Ishikawa (cell line): ENCODE measurements at regions not wholly inside any gene's neighbourhood (a gene's known extent, or its start where the extent isn't known, plus 50 kb on each side); places are given as distances from the start of the nearest gene placed in this dataset.

Source experiments
- CEBPB ChIP-seq: IDR thresholded peaks from 2 replicates; pipeline ENCODE4 v1.6.1; 2012
- CREB1 ChIP-seq: IDR thresholded peaks from 2 replicates; pipeline ENCODE4 v1.6.1; 2012; ENCODE audit warnings: low read depth
- EGR1 ChIP-seq: IDR thresholded peaks from 2 replicates; pipeline ENCODE4 v1.6.1; 2012
- EP300 ChIP-seq: IDR thresholded peaks from 2 replicates; pipeline ENCODE4 v1.6.1; 2012; ENCODE audit warnings: borderline replicate concordance
- FOXM1 ChIP-seq: IDR thresholded peaks from 2 replicates; pipeline ENCODE4 v1.6.1; 2012; ENCODE audit warnings: low read depth, borderline replicate concordance
- NFIC ChIP-seq: IDR thresholded peaks from 2 replicates; pipeline ENCODE4 v1.6.1; 2012
- RAD21 ChIP-seq: IDR thresholded peaks from 2 replicates; pipeline ENCODE4 v1.6.1; 2012; ENCODE audit warnings: low read depth
- TAF1 ChIP-seq: IDR thresholded peaks from 2 replicates; pipeline ENCODE4 v1.6.1; 2012; ENCODE audit warnings: low read depth, mild to moderate bottlenecking
- TCF12 ChIP-seq: IDR thresholded peaks from 2 replicates; pipeline ENCODE4 v1.6.1; 2012; ENCODE audit warnings: low read depth
- TEAD4 ChIP-seq: IDR thresholded peaks from 2 replicates; pipeline ENCODE4 v1.6.1; 2012
- YY1 ChIP-seq: IDR thresholded peaks from 2 replicates; pipeline ENCODE4 v1.6.1; 2012; ENCODE audit warnings: low read depth
- ZBTB7A ChIP-seq: IDR thresholded peaks from 2 replicates; pipeline ENCODE4 v1.6.1; 2012; ENCODE audit warnings: low read depth
- TF ChIP-seq, protein P1 (sequence below): IDR thresholded peaks from 2 replicates; pipeline ENCODE4 v1.6.1; 2012; ENCODE audit warnings: low read depth, mild to moderate bottlenecking
- TF ChIP-seq, protein P2 (sequence below): IDR thresholded peaks from 2 replicates; pipeline ENCODE4 v1.6.1; 2012
- TF ChIP-seq, protein P3 (sequence below): IDR thresholded peaks from 2 replicates; pipeline ENCODE4 v1.6.1; 2012

DNA sequence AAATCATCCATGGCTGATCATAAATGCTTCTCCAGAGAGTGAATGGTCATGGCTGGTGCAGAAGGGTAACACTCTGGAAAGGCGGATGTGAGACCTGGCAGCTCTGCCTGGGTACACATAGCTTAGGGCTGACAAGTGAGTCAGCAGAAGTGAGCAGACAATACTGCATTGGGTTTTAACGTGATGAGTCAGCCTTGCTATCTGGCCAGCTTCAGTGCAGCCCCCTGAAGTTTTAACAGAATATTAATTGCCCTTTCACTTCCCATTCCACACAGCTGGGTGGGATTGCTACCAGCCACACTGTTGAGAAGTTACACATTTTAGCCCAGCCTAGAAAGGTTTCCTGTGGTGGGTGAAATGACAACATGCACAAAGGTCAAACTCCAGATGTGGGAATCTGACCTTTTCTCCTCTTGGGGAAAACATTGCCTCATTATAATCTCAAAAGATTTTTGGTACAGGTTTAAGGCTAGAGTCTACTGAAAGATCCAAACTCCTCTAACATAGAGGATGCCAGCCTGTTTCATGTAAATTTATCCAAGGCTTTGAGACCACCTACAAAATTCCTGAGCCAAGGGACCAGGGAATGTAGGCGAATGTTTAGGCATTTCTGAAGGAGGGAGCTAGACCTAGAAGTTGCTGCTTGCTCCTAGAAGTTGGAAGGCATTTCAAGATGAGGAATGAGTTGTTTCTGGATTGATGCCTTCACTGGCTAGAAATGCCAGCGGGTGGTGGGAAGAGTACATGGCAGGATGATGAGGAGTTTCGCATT is 230.3 kb upstream of the PGRMC2 start:
- no peak for TF ChIP-seq CREB1
- peak; percentile 48; the same call in 1 of the 2 replicates for TF ChIP-seq FOXM1
- no peak for TF ChIP-seq YY1
- TF ChIP-seq TCF12: peak; percentile 82
- no peak for TF ChIP-seq TAF1
- TF ChIP-seq NFIC: peak; percentile 67
- TF ChIP-seq, protein P1, sequence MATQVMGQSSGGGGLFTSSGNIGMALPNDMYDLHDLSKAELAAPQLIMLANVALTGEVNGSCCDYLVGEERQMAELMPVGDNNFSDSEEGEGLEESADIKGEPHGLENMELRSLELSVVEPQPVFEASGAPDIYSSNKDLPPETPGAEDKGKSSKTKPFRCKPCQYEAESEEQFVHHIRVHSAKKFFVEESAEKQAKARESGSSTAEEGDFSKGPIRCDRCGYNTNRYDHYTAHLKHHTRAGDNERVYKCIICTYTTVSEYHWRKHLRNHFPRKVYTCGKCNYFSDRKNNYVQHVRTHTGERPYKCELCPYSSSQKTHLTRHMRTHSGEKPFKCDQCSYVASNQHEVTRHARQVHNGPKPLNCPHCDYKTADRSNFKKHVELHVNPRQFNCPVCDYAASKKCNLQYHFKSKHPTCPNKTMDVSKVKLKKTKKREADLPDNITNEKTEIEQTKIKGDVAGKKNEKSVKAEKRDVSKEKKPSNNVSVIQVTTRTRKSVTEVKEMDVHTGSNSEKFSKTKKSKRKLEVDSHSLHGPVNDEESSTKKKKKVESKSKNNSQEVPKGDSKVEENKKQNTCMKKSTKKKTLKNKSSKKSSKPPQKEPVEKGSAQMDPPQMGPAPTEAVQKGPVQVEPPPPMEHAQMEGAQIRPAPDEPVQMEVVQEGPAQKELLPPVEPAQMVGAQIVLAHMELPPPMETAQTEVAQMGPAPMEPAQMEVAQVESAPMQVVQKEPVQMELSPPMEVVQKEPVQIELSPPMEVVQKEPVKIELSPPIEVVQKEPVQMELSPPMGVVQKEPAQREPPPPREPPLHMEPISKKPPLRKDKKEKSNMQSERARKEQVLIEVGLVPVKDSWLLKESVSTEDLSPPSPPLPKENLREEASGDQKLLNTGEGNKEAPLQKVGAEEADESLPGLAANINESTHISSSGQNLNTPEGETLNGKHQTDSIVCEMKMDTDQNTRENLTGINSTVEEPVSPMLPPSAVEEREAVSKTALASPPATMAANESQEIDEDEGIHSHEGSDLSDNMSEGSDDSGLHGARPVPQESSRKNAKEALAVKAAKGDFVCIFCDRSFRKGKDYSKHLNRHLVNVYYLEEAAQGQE: no peak
- no peak for TF ChIP-seq CEBPB
- TF ChIP-seq EP300: peak; percentile 80; the same call in 1 of the 2 replicates
- TF ChIP-seq TEAD4: peak; percentile 59

DNA sequence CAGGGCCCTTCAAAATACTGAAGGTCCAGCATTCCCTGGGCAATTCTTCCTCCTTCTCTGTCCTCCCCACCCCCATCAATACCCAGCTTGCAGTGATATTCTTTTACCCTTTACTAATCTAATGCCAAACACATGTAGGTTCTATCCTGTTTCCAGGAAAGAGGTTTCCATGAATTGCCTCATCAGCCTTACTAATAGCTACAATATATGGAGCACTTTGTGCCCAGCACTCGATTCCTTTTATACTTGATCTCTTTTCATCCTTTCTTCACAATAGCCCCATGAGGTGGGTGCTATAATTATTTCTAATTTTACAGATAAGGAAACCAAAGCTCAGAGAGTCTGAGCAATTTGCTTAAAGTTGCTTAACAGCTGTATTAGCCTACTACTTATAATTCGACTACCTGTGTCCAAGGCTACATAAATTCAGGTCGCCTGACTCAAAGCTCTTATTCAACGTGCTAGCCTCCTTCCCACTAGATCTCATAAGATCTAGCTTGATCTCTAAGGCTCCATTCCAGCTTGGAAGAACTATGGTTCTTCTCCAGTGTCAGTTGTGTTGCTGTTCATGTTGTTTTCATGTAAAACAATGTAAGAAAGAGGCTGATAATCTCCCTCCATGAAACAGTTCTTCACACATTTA is 229.6 kb upstream of the PGRMC2 start:
- no peak for TF ChIP-seq TEAD4
- TF ChIP-seq RAD21: no peak
- TF ChIP-seq CREB1: no peak
- TF ChIP-seq EGR1: no peak
- no peak for TF ChIP-seq CEBPB

DNA sequence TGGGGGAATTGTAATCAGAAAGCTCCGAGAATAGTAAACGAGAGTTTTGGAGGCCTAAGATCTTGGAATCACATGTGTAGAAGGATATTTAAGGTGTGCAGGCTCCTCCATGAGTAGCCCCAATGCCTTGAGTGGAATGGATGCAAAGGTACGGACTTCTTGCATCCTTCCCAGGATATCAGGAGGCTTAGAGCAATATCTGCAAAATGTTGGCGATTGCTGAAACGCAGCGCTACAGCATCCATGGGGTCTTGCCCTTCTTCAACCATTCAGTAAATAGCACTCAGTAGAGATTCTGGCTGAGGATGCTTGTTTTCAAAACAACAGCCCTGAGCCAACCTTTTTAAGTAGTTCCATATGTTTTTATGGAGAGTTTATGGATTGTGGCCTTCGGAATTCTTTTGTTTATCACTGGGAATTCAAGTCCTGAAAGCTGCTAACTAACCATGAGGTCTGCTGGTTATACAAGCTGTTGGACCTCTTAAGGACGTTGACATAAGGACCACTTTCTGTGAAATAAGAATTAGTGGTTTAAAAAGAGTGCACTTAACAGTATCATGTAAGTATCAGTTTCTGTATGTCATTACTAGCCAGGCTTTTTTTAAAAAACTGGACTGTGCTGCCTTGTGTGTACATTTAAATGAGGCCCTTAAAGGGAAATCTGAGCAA is 228.8 kb upstream of the PGRMC2 start:
- TF ChIP-seq NFIC (no peak), TCF12 (no peak), EP300 (no peak), TAF1 (no peak), CEBPB (no peak), ZBTB7A (no peak), TEAD4 (no peak), FOXM1 (no peak)
- TF ChIP-seq, protein P1: no peak
- TF ChIP-seq, protein P2, sequence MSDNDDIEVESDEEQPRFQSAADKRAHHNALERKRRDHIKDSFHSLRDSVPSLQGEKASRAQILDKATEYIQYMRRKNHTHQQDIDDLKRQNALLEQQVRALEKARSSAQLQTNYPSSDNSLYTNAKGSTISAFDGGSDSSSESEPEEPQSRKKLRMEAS: no peak

DNA sequence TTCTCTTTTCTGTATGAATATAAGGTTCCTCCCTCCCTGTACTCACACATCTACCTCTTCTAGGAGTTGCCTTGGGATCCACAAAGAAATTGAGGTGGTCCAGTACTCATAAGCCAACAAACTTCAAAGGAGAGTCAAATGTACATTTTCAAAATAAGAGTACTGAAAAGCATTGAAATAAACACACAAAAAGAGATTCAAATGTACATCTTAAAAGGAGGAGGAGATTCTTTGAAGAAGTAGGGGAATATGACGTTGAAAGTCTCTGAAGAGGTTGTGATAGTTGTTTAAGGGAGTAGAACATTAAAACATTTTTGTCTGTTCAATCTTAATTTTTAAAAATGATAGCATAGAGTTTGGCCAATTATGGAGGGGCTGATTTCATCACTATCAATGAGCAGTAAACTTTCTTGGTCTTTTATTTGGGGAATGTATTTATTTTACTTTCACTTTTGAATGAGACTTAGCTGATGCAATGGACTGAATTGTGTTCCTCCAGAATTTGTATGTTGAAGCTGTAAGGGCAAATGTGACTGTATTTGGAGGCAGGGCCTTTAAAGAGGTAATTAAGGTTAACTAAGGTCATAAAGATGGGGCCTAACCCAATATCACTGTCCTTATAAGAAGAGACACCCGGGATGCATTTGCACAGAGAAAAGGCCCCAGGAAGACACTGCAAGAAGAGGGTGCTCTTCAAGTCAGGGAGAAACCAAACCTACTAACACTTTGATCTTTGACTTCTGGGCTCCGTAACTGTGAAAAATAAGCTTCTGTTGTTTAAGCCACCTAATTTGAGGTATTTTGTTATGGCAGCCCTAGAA is 226.3 kb upstream of the PGRMC2 start:
- no peak for TF ChIP-seq TAF1

DNA sequence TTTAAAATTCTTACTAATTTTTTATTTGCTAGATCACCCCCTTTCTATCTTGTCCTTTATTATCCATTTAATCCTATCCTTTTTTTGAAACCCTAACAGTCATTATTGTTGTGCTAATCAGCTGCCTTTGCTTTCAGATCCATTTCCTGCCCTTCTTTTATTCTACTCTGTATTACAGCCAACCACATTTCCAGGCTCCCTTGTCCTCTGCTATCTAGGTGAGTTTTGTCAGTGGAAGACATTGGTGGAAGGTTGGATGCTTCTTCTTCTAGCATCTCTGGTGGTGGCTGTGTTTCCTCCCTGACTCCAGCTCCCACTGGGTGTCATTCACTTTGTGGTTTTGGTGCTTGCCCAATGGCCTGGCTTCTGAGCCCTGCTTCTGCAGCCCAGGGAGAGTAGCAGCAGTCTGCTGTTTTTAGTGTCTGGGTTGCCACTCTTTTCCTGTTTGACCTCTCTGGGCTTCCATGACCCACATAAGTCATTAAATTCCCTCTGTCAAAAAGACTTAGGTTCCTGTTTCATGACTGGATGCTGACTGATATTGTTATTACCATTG is 225.2 kb upstream of the PGRMC2 start:
- TF ChIP-seq TCF12: no peak
- TF ChIP-seq, protein P1: no peak
- TF ChIP-seq NFIC: no peak
- no peak for TF ChIP-seq EP300
- TF ChIP-seq, protein P3, sequence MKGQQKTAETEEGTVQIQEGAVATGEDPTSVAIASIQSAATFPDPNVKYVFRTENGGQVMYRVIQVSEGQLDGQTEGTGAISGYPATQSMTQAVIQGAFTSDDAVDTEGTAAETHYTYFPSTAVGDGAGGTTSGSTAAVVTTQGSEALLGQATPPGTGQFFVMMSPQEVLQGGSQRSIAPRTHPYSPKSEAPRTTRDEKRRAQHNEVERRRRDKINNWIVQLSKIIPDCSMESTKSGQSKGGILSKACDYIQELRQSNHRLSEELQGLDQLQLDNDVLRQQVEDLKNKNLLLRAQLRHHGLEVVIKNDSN: no peak
- TF ChIP-seq RAD21: no peak
- TF ChIP-seq CEBPB: no peak
- no peak for TF ChIP-seq YY1
- no peak for TF ChIP-seq FOXM1
- no peak for TF ChIP-seq ZBTB7A
- no peak for TF ChIP-seq EGR1
- TF ChIP-seq TEAD4: no peak
- TF ChIP-seq, protein P2: no peak
- TF ChIP-seq TAF1: no peak
- TF ChIP-seq CREB1: no peak
